ENCODE measurements at regions not wholly inside any gene's neighbourhood (a gene's known extent, or its start where the extent isn't known, plus 50 kb on each side); places are given as distances from the start of the nearest gene placed in this dataset.
"Not testable (repeated sequence)": the region's sequence is repeated elsewhere in the genome, so short reads cannot be mapped to it uniquely, and the experiment has no call there.

DNA sequence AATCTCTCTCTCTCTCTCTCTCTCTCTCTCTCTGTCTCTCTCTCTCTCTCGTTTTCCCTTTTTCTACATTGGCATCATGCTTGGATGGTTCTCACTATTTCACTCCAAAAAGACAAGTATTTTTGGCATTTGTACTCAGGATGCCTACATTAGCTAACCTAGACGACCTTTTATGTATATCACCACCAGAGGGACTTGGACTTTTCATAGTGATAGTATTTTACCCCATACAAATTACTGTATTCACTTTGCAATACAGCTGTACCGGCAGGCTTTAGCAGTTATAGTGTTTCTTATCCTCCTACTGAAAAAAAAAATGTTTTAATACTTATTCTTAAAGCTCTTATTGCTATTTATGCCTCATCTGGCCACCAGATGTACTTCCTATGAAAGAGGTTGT lies 687.2 kb upstream of the KLHL1 start:
- H3K36me3 ChIP-seq (ENCODE audit: control insufficient read depth, insufficient read depth, low read length) = no peaks in the 10 kb centered on the region
- H3K9ac ChIP-seq (ENCODE audit: low read length) = no peak overlapping the region
- no peaks in the 10 kb centered on the region for H3K27me3 ChIP-seq (ENCODE audit: control insufficient read depth, insufficient read depth, low read length)
- H3K4me3 ChIP-seq (ENCODE audit: low read length) = no peak overlapping the region
- no peaks in the 10 kb centered on the region for H3K4me1 ChIP-seq (ENCODE audit: control insufficient read depth, insufficient read depth, low read length)
- H3K9me3 ChIP-seq (ENCODE audit: control insufficient read depth, low read length) = no peaks in the 10 kb centered on the region

- H3K4me3 ChIP-seq (ENCODE audit: low read length) = no peak overlapping the region
- no peaks in the 10 kb centered on the region for H3K4me1 ChIP-seq (ENCODE audit: control insufficient read depth, insufficient read depth, low read length)
- H3K9ac ChIP-seq (ENCODE audit: low read length) = no peak overlapping the region
- H3K27me3 ChIP-seq (ENCODE audit: control insufficient read depth, insufficient read depth, low read length) = no peaks in the 10 kb centered on the region
- no peaks in the 10 kb centered on the region for H3K36me3 ChIP-seq (ENCODE audit: control insufficient read depth, insufficient read depth, low read length)
- no peaks in the 10 kb centered on the region for H3K9me3 ChIP-seq (ENCODE audit: control insufficient read depth, low read length)
Observed at GRCh38 chr13:70792121-70792520, 683.9 kb upstream of the KLHL1 start.

- Histone ChIP-seq H3K27me3 (ENCODE audit: control insufficient read depth, insufficient read depth, low read length) (no peaks in the 10 kb centered on the region), H3K36me3 (ENCODE audit: control insufficient read depth, insufficient read depth, low read length) (no peaks in the 10 kb centered on the region), H3K4me1 (ENCODE audit: control insufficient read depth, insufficient read depth, low read length) (no peaks in the 10 kb centered on the region), H3K4me3 (ENCODE audit: low read length) (no peak overlapping the region), H3K9ac (ENCODE audit: low read length) (no peak overlapping the region), H3K9me3 (ENCODE audit: control insufficient read depth, low read length) (no peaks in the 10 kb centered on the region)
Observed at GRCh38 chr13:70789751-70790150, 681.5 kb upstream of the KLHL1 start.

GRCh38 chr13:70788074-70788473 lies 679.8 kb upstream of the KLHL1 start:
- H3K4me3 ChIP-seq (ENCODE audit: low read length) = no peak overlapping the region
- no peaks in the 10 kb centered on the region for H3K27me3 ChIP-seq (ENCODE audit: control insufficient read depth, insufficient read depth, low read length)
- no peaks in the 10 kb centered on the region for H3K9me3 ChIP-seq (ENCODE audit: control insufficient read depth, low read length)
- H3K36me3 ChIP-seq (ENCODE audit: control insufficient read depth, insufficient read depth, low read length) = no peaks in the 10 kb centered on the region
- no peaks in the 10 kb centered on the region for H3K4me1 ChIP-seq (ENCODE audit: control insufficient read depth, insufficient read depth, low read length)
- H3K9ac ChIP-seq (ENCODE audit: low read length) = no peak overlapping the region

DNA sequence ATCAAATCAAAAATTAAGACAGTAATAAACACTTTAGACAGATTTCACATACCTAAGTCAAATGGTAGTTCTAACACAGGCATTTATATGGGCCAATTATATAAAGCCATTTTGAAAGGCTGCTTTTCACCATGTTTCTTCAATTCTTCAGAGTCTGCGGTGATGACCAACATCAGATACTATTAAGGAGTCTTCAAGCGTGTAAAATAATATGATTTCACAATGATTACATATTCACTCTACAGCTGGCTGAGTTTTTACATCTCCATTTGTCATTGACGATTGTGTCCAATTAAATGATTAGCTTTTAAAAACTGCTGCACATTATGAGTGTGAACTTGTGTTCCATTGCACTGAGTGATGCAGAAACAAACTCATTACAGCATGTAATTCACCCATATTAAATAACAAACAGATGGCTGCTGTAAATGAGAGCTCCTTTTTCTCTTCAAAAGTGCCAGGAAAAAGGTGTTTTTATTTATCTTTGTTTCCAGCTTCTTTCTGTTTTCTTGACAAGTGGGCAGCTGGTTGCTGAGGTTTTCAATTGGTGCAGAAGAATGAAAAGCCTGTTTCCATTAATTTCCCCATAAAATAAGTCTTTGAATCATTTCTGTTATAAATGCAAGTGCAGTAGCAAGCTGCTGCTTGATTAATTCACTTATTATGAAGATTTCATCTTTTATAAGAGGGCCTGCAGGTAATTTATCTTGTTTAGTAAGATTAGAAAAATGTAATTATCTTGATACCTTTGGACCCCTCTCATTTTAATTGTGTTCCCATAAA lies 676.1 kb upstream of the KLHL1 start:
- Histone ChIP-seq H3K4me3 (ENCODE audit: low read length) (no peak overlapping the region), H3K4me1 (ENCODE audit: control insufficient read depth, insufficient read depth, low read length) (no peaks in the 10 kb centered on the region), H3K9me3 (ENCODE audit: control insufficient read depth, low read length) (no peaks in the 10 kb centered on the region), H3K9ac (ENCODE audit: low read length) (no peak overlapping the region), H3K36me3 (ENCODE audit: control insufficient read depth, insufficient read depth, low read length) (no peaks in the 10 kb centered on the region), H3K27me3 (ENCODE audit: control insufficient read depth, insufficient read depth, low read length) (no peaks in the 10 kb centered on the region)

GRCh38 chr13:70769817-70770216 lies 661.6 kb upstream of the KLHL1 start:
- Histone ChIP-seq H3K4me3 (ENCODE audit: low read length) (no peak overlapping the region), H3K9ac (ENCODE audit: low read length) (no peak overlapping the region), H3K4me1 (ENCODE audit: control insufficient read depth, insufficient read depth, low read length) (no peaks in the 10 kb centered on the region), H3K9me3 (ENCODE audit: control insufficient read depth, low read length) (no peaks in the 10 kb centered on the region), H3K27me3 (ENCODE audit: control insufficient read depth, insufficient read depth, low read length) (no peaks in the 10 kb centered on the region), H3K36me3 (ENCODE audit: control insufficient read depth, insufficient read depth, low read length) (no peaks in the 10 kb centered on the region)

DNA sequence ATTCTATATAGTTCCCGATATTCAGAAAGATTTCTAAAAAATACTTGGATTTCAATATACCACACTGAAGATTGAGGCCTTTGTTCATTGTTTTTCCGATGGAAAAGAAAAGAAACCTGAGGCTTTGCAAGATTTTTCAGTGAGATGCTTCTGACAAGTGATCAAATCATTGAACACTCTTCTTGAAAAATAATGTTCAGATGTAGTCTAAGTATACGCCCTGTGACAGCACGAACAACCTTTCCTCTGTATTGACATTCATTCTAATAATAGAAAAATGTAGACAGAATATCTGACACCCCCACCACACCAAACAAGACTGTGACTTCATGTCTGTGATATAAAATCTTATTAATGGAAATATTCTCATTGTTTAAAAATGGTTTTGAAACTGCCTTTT lies 650.7 kb upstream of the KLHL1 start:
- Histone ChIP-seq H3K4me3 (ENCODE audit: low read length) (no peak overlapping the region), H3K36me3 (ENCODE audit: control insufficient read depth, insufficient read depth, low read length) (no peaks in the 10 kb centered on the region), H3K4me1 (ENCODE audit: control insufficient read depth, insufficient read depth, low read length) (no peaks in the 10 kb centered on the region), H3K9ac (ENCODE audit: low read length) (no peak overlapping the region), H3K9me3 (ENCODE audit: control insufficient read depth, low read length) (no peaks in the 10 kb centered on the region), H3K27me3 (ENCODE audit: control insufficient read depth, insufficient read depth, low read length) (no peaks in the 10 kb centered on the region)

GRCh38 chr13:70756088-70756487 lies 647.8 kb upstream of the KLHL1 start:
- Histone ChIP-seq H3K4me3 (ENCODE audit: low read length) (no peak overlapping the region), H3K9ac (ENCODE audit: low read length) (no peak overlapping the region), H3K27me3 (ENCODE audit: control insufficient read depth, insufficient read depth, low read length) (no peaks in the 10 kb centered on the region), H3K9me3 (ENCODE audit: control insufficient read depth, low read length) (no peaks in the 10 kb centered on the region), H3K4me1 (ENCODE audit: control insufficient read depth, insufficient read depth, low read length) (no peaks in the 10 kb centered on the region), H3K36me3 (ENCODE audit: control insufficient read depth, insufficient read depth, low read length) (no peaks in the 10 kb centered on the region)

DNA sequence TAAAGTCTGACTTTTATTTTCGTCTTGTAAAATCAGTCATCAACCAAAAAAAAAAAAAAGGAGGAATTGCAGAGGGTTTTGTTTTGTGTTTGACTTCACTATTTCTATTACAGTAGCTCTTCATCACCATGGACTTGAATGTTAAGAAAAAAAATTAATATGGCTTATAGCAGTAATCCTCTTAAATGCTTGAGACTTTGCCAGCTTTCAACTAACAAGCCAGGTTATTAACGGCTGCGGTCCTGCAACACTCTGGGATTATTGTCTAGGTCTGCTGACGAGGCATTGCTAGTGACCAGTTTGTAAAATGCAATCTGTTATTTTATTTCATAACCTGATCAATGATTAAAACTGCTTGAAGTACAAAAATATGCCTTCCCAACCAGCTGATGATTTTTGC lies 647.2 kb upstream of the KLHL1 start:
- no peaks in the 10 kb centered on the region for H3K27me3 ChIP-seq (ENCODE audit: control insufficient read depth, insufficient read depth, low read length)

GRCh38 chr13:70747262-70747661 lies 639.0 kb upstream of the KLHL1 start:
- H3K4me1 ChIP-seq (ENCODE audit: control insufficient read depth, insufficient read depth, low read length) = no peaks in the 10 kb centered on the region
- no peak overlapping the region for H3K4me3 ChIP-seq (ENCODE audit: low read length)
- no peaks in the 10 kb centered on the region for H3K36me3 ChIP-seq (ENCODE audit: control insufficient read depth, insufficient read depth, low read length)
- no peaks in the 10 kb centered on the region for H3K9me3 ChIP-seq (ENCODE audit: control insufficient read depth, low read length)
- no peaks in the 10 kb centered on the region for H3K27me3 ChIP-seq (ENCODE audit: control insufficient read depth, insufficient read depth, low read length)
- no peak overlapping the region for H3K9ac ChIP-seq (ENCODE audit: low read length)

More for the DNA sequence above, 647.2 kb upstream of the KLHL1 start:
- H3K9ac ChIP-seq (ENCODE audit: low read length) = no peak overlapping the region
- H3K4me1 ChIP-seq (ENCODE audit: control insufficient read depth, insufficient read depth, low read length) = no peaks in the 10 kb centered on the region
- no peaks in the 10 kb centered on the region for H3K36me3 ChIP-seq (ENCODE audit: control insufficient read depth, insufficient read depth, low read length)
- no peaks in the 10 kb centered on the region for H3K9me3 ChIP-seq (ENCODE audit: control insufficient read depth, low read length)
- H3K4me3 ChIP-seq (ENCODE audit: low read length) = no peak overlapping the region

DNA sequence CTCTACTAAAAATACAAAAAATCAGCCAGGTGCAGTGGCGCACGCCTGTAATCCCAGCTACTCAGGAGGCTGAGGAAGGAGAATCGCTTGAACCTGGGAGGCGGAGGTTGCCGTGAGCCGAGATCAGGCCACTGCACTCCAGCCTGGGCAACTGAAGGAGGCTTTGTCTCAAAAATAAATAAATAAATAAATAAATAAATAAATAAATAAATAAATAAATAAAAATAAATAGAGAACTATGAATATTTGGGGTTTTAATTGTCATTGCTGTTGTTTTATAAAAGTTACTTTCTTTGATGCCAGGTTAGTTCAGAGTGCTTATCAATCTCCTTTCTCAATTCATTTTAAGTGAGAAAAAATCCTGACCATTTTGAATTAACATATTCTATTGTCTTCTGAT lies 638.2 kb upstream of the KLHL1 start:
- not testable (repeated sequence) for H3K9me3 ChIP-seq (ENCODE audit: control insufficient read depth, low read length); H3K9ac ChIP-seq (ENCODE audit: low read length); H3K4me1 ChIP-seq (ENCODE audit: control insufficient read depth, insufficient read depth, low read length); H3K4me3 ChIP-seq (ENCODE audit: low read length); H3K27me3 ChIP-seq (ENCODE audit: control insufficient read depth, insufficient read depth, low read length); H3K36me3 ChIP-seq (ENCODE audit: control insufficient read depth, insufficient read depth, low read length)

DNA sequence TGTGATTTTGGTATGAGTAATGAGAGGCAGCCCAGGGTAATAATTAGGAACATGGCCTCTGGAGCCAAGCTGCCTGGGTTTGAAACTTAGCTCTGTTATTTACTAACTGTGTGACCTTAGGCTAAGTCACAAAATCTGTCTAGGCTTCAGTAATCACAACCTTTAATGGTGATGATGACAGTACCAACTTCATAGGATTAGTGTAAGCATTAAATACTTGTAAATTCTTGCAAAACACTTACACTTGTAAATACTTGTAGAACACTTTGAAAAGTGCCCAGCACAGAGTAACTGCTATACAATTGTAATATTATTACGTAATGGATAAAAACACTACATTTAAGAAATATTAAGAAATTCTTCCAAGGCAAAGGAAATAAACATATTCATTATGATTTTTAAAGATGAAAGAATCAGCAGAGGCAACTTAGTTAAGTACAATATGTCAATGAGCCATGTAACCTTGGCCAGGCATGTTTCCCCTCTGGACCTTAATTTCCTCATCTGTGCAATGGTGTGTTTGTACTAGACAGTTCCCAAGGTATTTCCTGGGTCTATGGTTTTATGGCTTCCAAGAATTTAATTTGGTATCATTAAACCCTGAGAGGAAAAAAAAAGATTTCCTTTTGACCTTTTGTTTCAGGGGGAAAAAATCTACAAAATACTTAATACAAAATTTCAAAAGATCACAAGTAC lies 628.5 kb upstream of the KLHL1 start:
- H3K9me3 ChIP-seq (ENCODE audit: control insufficient read depth, low read length) = no peaks in the 10 kb centered on the region
- H3K4me1 ChIP-seq (ENCODE audit: control insufficient read depth, insufficient read depth, low read length) = no peaks in the 10 kb centered on the region
- H3K4me3 ChIP-seq (ENCODE audit: low read length) = no peak overlapping the region
- no peak overlapping the region for H3K9ac ChIP-seq (ENCODE audit: low read length)
- no peaks in the 10 kb centered on the region for H3K27me3 ChIP-seq (ENCODE audit: control insufficient read depth, insufficient read depth, low read length)
- no peaks in the 10 kb centered on the region for H3K36me3 ChIP-seq (ENCODE audit: control insufficient read depth, insufficient read depth, low read length)

All from mucosa of stomach (tissue), 1 donor.